ENCODE measurements at regions not wholly inside any gene's neighbourhood (a gene's known extent, or its start where the extent isn't known, plus 50 kb on each side); places are given as distances from the start of the nearest gene placed in this dataset.

DNA sequence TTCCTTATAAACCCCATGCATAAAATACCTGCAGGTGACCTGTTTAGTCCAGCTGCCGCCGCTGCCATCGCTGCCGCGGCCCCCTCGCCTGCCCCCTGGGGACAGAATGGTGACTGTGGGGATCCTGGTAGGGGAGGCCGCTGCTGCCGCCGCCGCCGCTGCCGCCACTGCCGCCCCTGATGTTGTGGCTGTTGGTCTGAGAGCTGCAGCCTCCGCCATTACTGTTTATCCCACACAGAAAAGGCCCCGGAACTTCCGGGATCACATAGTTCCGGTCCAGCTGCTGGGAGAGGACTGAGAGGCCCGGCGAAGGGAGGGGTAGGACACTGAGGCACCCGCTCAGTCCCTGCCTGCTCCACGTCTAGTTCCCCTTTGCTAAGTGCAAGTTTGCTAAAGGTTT lies 244.9 kb downstream of the C12orf50 start:
- no peak for DNase-seq

- no peak for DNase-seq
These were observed 245.7 kb downstream of the C12orf50 start for GRCh38 chr12:87783467-87783866.

DNA sequence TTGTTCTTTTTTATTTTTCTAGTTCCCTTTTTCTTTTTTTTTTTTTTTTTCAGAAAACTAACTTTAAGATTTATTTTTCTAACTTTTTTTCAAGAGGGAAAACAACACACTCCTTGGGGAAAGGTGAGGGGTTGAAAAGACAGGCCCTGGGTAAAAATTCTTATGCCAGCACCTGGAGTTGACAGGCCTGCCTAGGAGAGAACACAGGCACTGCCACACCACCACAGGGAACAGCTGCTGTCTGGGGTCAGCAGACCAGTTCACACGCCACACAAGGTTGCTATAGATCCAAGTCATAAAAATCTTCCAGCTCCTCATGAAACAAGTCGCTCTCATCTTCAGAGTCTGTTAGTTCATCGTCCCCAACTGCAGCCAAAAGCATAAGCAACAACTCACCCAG lies 246.4 kb downstream of the C12orf50 start:
- no peak for DNase-seq

DNA sequence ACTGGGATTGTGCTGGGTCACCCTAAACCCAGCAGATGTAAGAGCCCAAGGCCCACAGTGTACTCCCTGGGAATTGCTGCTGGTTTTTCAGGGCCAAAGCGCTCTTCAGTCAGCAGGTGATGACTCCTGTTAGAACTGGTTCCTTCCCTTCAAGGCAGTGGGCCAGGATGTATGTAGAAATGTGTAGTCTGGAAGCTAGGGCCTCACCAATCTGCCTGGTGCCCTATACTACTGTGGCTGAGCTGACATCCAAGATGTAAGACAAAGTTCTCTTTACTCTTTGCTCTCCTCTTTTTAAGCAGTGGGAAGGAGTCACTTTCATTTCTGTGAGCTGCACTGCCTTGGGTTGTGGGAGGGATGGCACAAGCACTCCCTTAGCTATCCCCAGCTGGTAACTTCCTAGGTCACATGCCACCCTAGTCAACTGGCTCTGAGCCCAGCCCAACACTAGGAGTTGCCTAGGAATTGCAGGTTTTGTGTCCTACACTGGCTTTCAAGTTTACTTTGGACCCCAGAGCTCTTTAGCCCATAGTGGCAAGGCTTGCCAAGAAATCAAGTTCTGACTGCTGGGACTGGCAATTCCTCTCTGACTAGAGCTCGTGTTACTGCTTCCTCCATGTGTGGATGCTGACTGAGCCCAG lies 249.2 kb downstream of the C12orf50 start:
- no peak for DNase-seq

- DNase-seq = no peak
These were observed 250.2 kb downstream of the C12orf50 start for GRCh38 chr12:87779016-87779415.

GRCh38 chr12:87778065-87778464 lies 251.1 kb downstream of the C12orf50 start:
- no peak for DNase-seq

GRCh38 chr12:87775784-87776183 lies 253.4 kb downstream of the C12orf50 start:
- DNase-seq = no peak

DNA sequence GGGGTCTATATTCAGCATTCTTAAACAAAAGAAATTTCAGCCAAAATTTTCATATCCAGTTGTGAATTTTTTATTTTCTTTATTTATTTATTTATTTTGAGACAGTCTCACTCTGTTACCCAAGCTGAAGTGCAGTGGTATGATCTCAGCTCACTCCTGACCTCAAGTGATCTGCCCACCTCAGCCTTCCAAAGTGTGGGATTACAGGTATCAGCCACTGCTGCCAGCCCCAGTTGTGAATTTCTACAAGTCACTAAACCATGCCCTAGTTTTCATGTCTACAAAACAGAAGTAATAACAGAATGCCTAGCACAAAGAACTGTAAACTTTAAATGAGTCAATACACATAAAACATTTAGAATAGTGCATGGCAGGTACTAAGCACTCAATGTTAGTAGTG lies 254.2 kb downstream of the C12orf50 start:
- no peak for DNase-seq

DNA sequence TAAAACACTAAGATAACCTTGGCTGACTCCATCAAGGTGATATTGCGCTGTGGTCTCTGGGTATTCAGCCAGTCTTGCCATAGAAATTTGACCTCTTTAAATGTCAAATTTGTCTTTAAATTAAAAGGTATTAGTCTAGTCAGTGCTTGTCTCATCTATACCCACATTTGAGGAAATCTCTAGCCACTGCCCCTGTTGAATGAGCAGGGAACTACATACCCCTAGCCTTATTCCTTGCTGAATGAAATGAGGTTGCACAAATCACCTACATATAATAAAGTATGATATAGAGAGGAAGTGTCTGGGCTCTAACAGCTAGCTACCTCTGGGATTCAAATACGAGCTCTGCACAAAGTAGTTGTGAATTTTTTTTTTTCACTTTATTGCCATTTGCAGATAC lies 256.8 kb downstream of the C12orf50 start:
- DNase-seq = no peak

GRCh38 chr12:87768501-87769287 lies 260.5 kb downstream of the C12orf50 start:
- DNase-seq = no peak

GRCh38 chr12:87766044-87766443 lies 263.2 kb downstream of the C12orf50 start:
- DNase-seq = no peak

GRCh38 chr12:87760943-87761342 lies 268.3 kb downstream of the C12orf50 start:
- DNase-seq = no peak

GRCh38 chr12:87758271-87758670 lies 270.9 kb downstream of the C12orf50 start:
- no peak for DNase-seq

DNA sequence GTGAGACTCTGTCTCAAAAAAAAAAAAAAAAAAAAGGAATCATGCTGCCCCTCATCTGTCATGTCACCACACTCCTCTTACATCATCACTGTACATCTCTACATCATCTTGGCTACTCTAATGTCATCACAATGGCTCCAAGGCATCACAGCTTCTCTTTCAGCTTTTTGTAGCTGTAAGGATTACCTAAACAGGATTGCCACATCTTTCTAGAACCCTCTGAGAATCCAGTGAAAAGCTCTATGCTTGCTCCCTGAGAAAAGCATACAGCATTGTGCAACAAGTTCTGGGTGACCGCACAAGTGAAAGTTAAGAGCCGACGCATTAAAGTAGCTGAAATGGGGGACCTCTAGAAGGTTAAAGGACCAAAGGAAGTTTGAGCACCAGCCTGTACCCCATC lies 272.5 kb downstream of the C12orf50 start:
- no peak for DNase-seq

DNA sequence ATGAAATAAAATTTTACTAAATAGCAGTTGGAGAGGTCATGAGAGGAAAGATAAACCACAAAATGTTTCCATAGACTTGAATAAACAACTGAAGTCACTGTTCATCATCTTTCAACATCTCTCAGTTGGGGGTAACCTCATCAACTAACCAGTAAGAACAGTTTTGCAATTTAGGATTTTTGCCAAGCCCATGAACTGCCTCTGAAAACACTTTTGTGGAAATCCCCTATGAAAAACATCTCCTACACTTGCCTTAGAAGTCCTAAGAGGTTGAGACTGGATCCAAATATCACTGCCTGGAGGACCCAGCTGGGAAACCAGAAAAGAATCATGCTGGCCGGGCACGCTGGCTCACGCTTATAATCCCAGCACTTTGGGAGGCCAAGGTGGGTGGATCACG lies 273.1 kb downstream of the C12orf50 start:
- DNase-seq = no peak

GRCh38 chr12:87728931-87729593 lies 300.1 kb downstream of the C12orf50 start:
- no peak for DNase-seq

DNA sequence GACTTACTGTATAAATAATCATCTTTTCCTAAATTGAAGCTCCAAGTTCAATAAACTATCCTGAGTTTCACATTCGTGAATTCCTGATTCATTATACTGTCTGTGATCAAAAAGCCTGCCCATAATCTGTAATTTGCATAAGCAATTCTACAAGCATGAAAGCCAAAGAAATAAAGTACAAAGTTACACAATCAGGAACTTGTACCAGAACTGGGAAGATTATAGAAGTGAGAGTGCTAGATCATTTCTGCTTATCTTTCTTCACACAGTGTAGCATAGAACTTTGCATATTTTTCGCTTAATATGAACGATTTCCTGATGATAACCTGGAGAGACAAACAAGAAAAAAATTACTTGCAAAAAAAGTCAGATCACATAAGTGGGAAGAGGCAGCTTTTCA lies 308.2 kb downstream of the C12orf50 start:
- DNase-seq = no peak

DNA sequence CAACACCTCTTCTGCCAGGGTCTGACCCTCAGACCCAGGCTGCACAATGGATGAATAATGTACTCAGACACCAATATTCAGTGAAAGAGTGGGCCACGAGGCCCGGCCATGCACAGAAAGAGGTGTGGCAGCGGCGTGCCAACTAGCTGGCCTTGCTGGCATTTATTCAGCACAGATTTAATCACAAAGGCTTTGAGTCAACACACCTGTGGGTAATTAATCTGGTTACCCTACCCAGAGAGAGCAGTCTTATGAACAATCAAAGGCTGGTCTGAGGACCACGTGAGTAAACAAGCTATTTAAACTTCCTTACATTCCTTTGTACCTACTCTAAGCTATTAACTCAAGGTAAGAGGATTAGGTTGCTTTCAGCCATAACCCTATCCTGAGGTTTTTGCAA lies 324.8 kb downstream of the C12orf50 start:
- no peak for DNase-seq

DNA sequence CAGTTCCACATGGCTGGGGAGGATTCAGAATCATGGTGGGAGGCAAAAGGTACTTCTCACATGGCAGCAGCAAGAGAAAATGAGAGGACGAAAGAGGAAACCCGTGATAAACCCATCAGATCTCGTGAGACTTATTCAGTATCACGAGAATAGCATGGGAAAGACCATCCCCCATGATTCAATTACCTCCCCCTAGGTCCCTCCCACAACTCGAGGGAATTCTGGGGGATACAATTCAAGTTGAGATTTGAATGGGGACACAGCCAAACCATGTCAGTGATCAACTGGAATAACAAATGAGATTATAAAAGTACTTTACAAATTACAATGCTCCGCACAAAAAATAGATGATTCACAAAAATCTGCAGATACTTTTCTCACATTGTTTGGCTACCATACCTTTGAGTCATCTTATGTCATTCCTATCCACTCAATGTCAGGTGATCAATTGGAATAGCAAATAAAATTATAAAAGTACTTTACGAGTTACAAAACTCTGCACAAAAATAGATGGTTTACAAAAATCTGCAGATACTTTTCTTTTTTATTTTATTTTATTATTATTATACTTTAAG lies 338.9 kb downstream of the C12orf50 start:
- no peak for DNase-seq

- no peak for DNase-seq
These were observed 340.0 kb downstream of the C12orf50 start for GRCh38 chr12:87689196-87689595.

- DNase-seq = peak; percentile 39
These were observed 341.8 kb downstream of the C12orf50 start for GRCh38 chr12:87687362-87687761.

GRCh38 chr12:87685696-87686095 lies 343.5 kb downstream of the C12orf50 start:
- no peak for DNase-seq

GRCh38 chr12:87679251-87679650 lies 349.9 kb downstream of the C12orf50 start:
- DNase-seq = no peak

GRCh38 chr12:87678453-87678852 lies 350.7 kb downstream of the C12orf50 start:
- DNase-seq = no peak
